DND-41 (cell line): ENCODE measurements at regions not wholly inside any gene's neighbourhood (a gene's known extent, or its start where the extent isn't known, plus 50 kb on each side); places are given as distances from the start of the nearest gene placed in this dataset.

ENCODE experiments used
- CTCF ChIP-seq: IDR thresholded peaks from 2 replicates; pipeline ENCODE4 v1.5.1; 2012; ENCODE audit warnings: borderline replicate concordance, low read length, moderate library complexity, mild to moderate bottlenecking; ENCODE audit not compliant: poor library complexity, severe bottlenecking; ENCODE audit errors: extremely low read depth
- EZH2 ChIP-seq: IDR thresholded peaks from 3 replicates; pipeline ENCODE4 v1.6.1; 2012; ENCODE audit warnings: borderline replicate concordance, low read depth, mild to moderate bottlenecking, moderate library complexity, low read length, inconsistent platforms; ENCODE audit not compliant: severe bottlenecking

GRCh38 chr2:219864154-219864553 is 236.7 kb downstream of the SLC4A3 start:
- TF ChIP-seq CTCF (no peak), EZH2 (no peak)
